ENCODE measurements at regions not wholly inside any gene's neighbourhood (a gene's known extent, or its start where the extent isn't known, plus 50 kb on each side); places are given as distances from the start of the nearest gene placed in this dataset.

DNA sequence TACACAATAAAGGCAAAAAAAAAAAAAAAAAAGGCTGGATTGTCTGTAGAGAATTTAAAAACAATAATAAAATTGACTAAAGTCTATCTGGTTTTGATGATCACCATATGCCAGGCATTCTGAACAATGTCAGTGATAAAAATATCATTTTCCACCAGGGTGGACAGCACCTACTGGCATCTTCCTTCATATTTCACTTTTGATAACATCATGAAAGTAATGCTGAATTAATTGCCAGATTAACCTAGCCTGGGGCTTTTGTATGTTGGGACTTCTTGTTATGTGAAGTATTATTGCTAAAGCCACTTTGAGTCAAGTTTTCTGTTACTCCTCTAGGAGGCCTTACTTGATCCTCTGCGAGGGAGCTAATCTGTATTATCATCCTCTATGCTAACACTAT is 73.8 kb upstream of the FAM98A start:
- BruUV-seq (replicated peaks): no TSS peak
- no peaks in the 10 kb centered on the region for H3F3A ChIP-seq (ENCODE audit: insufficient read depth, low read depth)
- intact Hi-C loops (cut with micrococcal nuclease; ENCODE audit: unreplicated experiment): no loop called here
- CTCF ChIA-PET: no interaction called here
- H3K9me3 ChIP-seq (ENCODE audit: insufficient read depth, low read depth): no peaks in the 10 kb centered on the region
- H3K36me3 ChIP-seq (ENCODE audit: low read depth): no peaks in the 10 kb centered on the region
- H3K4me1 ChIP-seq (replicated peaks; ENCODE audit: insufficient read depth): no peaks in the 10 kb centered on the region
- H2AFZ ChIP-seq: no peak overlapping the region
- TF ChIP-seq EZH2 (IDR thresholded peaks at IDR 0.05; ENCODE audit: low read depth): no peak
- TF ChIP-seq, protein P1, sequence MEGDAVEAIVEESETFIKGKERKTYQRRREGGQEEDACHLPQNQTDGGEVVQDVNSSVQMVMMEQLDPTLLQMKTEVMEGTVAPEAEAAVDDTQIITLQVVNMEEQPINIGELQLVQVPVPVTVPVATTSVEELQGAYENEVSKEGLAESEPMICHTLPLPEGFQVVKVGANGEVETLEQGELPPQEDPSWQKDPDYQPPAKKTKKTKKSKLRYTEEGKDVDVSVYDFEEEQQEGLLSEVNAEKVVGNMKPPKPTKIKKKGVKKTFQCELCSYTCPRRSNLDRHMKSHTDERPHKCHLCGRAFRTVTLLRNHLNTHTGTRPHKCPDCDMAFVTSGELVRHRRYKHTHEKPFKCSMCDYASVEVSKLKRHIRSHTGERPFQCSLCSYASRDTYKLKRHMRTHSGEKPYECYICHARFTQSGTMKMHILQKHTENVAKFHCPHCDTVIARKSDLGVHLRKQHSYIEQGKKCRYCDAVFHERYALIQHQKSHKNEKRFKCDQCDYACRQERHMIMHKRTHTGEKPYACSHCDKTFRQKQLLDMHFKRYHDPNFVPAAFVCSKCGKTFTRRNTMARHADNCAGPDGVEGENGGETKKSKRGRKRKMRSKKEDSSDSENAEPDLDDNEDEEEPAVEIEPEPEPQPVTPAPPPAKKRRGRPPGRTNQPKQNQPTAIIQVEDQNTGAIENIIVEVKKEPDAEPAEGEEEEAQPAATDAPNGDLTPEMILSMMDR (conservative IDR thresholded peaks at IDR 0.05): no peak
- POLR2A ChIA-PET (ENCODE audit: unreplicated experiment): no interaction called here
- DNase-seq: no peak
- no peaks in the 10 kb centered on the region for H3K79me2 ChIP-seq (ENCODE audit: low read depth)
- H3K9me2 ChIP-seq (ENCODE audit: insufficient read depth): no peaks in the 10 kb centered on the region
- H3K4me3 ChIP-seq: no peak overlapping the region
- no peaks in the 10 kb centered on the region for H4K20me1 ChIP-seq (ENCODE audit: insufficient read depth)
- no peak overlapping the region for H3K4me2 ChIP-seq
- H3K27ac ChIP-seq: no peak overlapping the region
- peaks cover 3% of the 10 kb centered on the region; the same call in 1 of the 2 replicates for H3K27me3 ChIP-seq (ENCODE audit: insufficient read depth, low read depth)

DNA sequence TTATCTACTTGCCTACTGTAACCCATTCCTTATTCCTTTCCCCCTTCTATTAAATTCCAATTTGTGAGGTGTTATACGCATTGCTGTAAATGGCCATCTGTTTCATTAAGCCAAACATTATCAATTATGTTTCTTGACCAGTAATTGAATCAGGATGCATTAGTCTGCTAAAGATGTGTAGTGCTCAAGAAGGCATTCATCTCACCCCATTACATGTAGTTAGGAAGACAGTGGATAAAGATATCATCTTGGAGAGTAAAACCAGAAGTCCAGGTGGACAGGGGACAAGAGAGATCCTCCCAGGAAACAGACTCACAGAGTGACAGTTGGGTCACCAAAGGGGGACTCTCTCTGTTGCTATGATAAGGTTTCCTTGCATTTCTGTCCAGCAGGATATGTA is 73.3 kb upstream of the FAM98A start:
- ChIA-PET CTCF (no interaction called here), POLR2A (ENCODE audit: unreplicated experiment) (no interaction called here)
- H3K4me2 ChIP-seq: no peak overlapping the region
- no peaks in the 10 kb centered on the region for H3K9me3 ChIP-seq (ENCODE audit: insufficient read depth, low read depth)
- H3K4me3 ChIP-seq: no peak overlapping the region
- no TSS peak for BruUV-seq (replicated peaks)
- no peak overlapping the region for H3K27ac ChIP-seq
- no peaks in the 10 kb centered on the region for H3K4me1 ChIP-seq (replicated peaks; ENCODE audit: insufficient read depth)
- intact Hi-C loops (cut with micrococcal nuclease; ENCODE audit: unreplicated experiment): no loop called here
- no peaks in the 10 kb centered on the region for H3K27me3 ChIP-seq (ENCODE audit: insufficient read depth, low read depth)
- H3F3A ChIP-seq (ENCODE audit: insufficient read depth, low read depth): no peaks in the 10 kb centered on the region
- no peaks in the 10 kb centered on the region for H3K36me3 ChIP-seq (ENCODE audit: low read depth)
- no peaks in the 10 kb centered on the region for H4K20me1 ChIP-seq (ENCODE audit: insufficient read depth)
- H3K9me2 ChIP-seq (ENCODE audit: insufficient read depth): no peaks in the 10 kb centered on the region
- no peaks in the 10 kb centered on the region for H3K79me2 ChIP-seq (ENCODE audit: low read depth)
- DNase-seq: no peak
- no peak overlapping the region for H2AFZ ChIP-seq
- no peak for TF ChIP-seq EZH2 (IDR thresholded peaks at IDR 0.05; ENCODE audit: low read depth)
- TF ChIP-seq, protein P1 (conservative IDR thresholded peaks at IDR 0.05): no peak

DNA sequence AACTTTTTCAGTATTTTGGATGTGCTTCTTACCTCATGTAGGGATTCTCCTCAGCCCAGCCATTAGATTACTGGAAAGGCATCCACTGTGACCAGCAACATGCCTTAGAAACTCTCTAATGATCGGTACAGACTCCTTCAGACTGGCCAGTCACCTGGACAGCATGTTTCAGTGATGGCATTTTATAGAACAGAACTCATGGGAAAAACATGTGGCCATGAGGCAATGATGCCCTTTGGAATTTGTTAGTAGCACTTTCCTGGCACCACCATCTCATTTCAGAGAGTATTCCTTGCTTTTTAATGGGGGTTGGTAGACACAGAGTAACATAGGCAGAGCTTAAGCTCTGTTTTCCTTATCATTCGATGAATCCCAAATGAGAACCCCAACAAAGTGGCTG is 72.1 kb upstream of the FAM98A start:
- no peaks in the 10 kb centered on the region for H3K27me3 ChIP-seq (ENCODE audit: insufficient read depth, low read depth)
- intact Hi-C loops (cut with micrococcal nuclease; ENCODE audit: unreplicated experiment): no loop called here

More for the DNA sequence above, 72.1 kb upstream of the FAM98A start:
- Histone ChIP-seq H3F3A (ENCODE audit: insufficient read depth, low read depth) (no peaks in the 10 kb centered on the region), H3K4me1 (replicated peaks; ENCODE audit: insufficient read depth) (no peaks in the 10 kb centered on the region), H3K36me3 (ENCODE audit: low read depth) (no peaks in the 10 kb centered on the region), H4K20me1 (ENCODE audit: insufficient read depth) (no peaks in the 10 kb centered on the region), H2AFZ (no peak overlapping the region), H3K4me3 (no peak overlapping the region), H3K27ac (no peak overlapping the region), H3K4me2 (no peak overlapping the region), H3K9me2 (ENCODE audit: insufficient read depth) (no peaks in the 10 kb centered on the region), H3K79me2 (ENCODE audit: low read depth) (no peaks in the 10 kb centered on the region), H3K9me3 (ENCODE audit: insufficient read depth, low read depth) (no peaks in the 10 kb centered on the region)
- TF ChIP-seq, protein P1 (conservative IDR thresholded peaks at IDR 0.05): no peak
- no peak for TF ChIP-seq EZH2 (IDR thresholded peaks at IDR 0.05; ENCODE audit: low read depth)
- no TSS peak for BruUV-seq (replicated peaks)
- ChIA-PET CTCF (no interaction called here), POLR2A (ENCODE audit: unreplicated experiment) (no interaction called here)
- DNase-seq: no peak

Data from PC-9 (cell line).